ENCODE measurements at regions not wholly inside any gene's neighbourhood (a gene's known extent, or its start where the extent isn't known, plus 50 kb on each side); places are given as distances from the start of the nearest gene placed in this dataset.

GRCh38 chr4:133513901-133514300 is 364.8 kb downstream of the PCDH10 start:
- TF ChIP-seq CTCF (conservative IDR thresholded peaks at IDR 0.05), result no peak
- TF ChIP-seq ZFX (IDR thresholded peaks at IDR 0.05), result no peak
